Lower leg skin (tissue), 4 donors: ENCODE measurements at regions not wholly inside any gene's neighbourhood (a gene's known extent, or its start where the extent isn't known, plus 50 kb on each side); places are given as distances from the start of the nearest gene placed in this dataset.
A peak's percentile ranks its signal among the peaks of the same experiment; 100 is the strongest.
"Not testable (repeated sequence)": the region's sequence is repeated elsewhere in the genome, so short reads cannot be mapped to it uniquely, and the experiment has no call there.

ENCODE experiments used
- DNase-seq, 2 donors: peaks; one replicate each; pipeline ENCODE4 v3.0.0-alpha.2; 2019; ENCODE audit warnings: low spot score in 2 of 2
- H3K4me3 ChIP-seq: fragments of 200-600 bp; sonication (generic); 2 replicates; pipeline ENCODE4 v1.5.1; 2017; ENCODE audit warnings: mild to moderate bottlenecking, low read depth; ENCODE audit not compliant: poor library complexity, severe bottlenecking
- POLR2A ChIP-seq, 2 donors: fragments of 450-650 bp; IDR thresholded peaks; one replicate each; pipeline ENCODE4 v1.6.1; 2016 to 2017; ENCODE audit warnings: antibody characterized with exemption in 2 of 2, mild to moderate bottlenecking in 1 of 2, moderate library complexity in 1 of 2
- WGBS, 2 donors: methylation state at CpG; one replicate each; pipeline ENCODE4 v1.1.5; 2018; 5-methylcytosine and 5-hydroxymethylcytosine counted together
- intact Hi-C: fragments of 100-400 bp; cut with DNase I; formaldehyde crosslinking; loops from one replicate; pipeline ENCODE4 v1.15.0; 2023; ENCODE audit warnings: low total_unique reads
- TF ChIP-seq, protein P1 (sequence below), 3 donors: fragments of 450-650 bp; IDR thresholded peaks; one replicate each; pipeline ENCODE4 v1.5.1; 2016; ENCODE audit warnings: antibody characterized with exemption in 3 of 3, mild to moderate bottlenecking in 3 of 3, moderate library complexity in 2 of 3

DNA sequence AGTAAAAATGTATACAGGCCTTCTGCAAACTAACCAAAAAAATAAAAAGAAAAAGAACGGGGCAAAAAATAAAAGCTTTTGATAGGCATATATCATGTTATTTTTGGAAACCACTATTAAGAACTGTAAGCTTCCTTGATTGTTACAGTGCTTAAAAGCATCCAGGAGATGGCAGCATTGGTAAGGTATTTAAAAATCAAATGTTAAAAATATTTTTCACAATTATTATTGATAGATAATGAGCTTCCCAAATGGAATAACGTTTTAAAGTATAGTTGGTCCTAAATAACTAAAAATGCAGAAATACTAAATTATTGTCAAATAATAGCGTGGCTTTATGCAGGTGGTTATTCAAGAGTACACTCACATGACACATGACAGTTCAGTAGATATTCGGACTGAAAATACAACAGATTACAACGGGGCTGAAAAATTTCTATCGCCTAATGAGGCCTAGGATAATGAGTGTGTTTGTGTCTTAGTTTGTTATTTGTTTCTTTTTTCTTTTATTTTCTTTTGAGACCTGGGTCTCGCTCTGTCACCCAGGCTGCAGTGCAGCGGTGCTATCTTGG lies 127.2 kb upstream of the ATF7IP start:
- TF ChIP-seq, protein P1, sequence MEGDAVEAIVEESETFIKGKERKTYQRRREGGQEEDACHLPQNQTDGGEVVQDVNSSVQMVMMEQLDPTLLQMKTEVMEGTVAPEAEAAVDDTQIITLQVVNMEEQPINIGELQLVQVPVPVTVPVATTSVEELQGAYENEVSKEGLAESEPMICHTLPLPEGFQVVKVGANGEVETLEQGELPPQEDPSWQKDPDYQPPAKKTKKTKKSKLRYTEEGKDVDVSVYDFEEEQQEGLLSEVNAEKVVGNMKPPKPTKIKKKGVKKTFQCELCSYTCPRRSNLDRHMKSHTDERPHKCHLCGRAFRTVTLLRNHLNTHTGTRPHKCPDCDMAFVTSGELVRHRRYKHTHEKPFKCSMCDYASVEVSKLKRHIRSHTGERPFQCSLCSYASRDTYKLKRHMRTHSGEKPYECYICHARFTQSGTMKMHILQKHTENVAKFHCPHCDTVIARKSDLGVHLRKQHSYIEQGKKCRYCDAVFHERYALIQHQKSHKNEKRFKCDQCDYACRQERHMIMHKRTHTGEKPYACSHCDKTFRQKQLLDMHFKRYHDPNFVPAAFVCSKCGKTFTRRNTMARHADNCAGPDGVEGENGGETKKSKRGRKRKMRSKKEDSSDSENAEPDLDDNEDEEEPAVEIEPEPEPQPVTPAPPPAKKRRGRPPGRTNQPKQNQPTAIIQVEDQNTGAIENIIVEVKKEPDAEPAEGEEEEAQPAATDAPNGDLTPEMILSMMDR (IDR thresholded peaks at IDR 0.05): no peak
- TF ChIP-seq POLR2A (IDR thresholded peaks at IDR 0.05): no peak
- DNase-seq: no peak
- intact Hi-C loops: no loop called here
- WGBS, 2 donors: 56 to 59% methylated on average over 8 of the region's 8 CpGs
- H3K4me3 ChIP-seq: no peak overlapping the region

DNA sequence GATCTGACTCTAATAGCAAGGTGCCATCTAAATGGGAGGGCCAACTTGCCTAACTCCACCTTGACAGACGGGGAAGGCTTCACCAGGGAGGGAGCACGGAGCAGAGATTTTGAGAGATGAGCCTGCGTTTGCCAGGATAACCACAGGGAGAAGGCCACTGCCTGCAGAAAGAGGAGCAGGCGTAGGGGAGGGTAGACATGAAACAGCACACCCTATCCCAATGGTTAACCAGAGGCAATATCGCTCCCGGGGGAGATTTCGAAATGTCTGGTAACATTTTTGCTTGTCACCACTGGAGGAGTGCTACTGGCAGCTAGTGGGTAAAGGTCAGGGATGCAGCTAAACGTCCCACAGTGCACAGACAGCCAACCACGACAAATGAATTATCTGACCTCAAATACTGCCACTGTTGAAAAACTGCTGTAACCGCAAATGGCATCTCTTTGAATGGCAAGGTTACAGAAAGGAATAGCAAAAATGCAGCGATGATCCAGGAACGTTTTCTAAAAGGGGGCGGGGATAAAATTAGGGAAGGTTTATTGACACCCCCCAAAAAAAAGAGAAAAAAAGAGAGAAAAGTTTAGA lies 126.0 kb upstream of the ATF7IP start:
- no peak overlapping the region for H3K4me3 ChIP-seq
- WGBS, 2 donors: 30 to 33% methylated on average over 13 of the region's 13 CpGs
- intact Hi-C loops: no loop called here
- TF ChIP-seq, protein P1 (IDR thresholded peaks at IDR 0.05): peak in 1 of 3 donors; percentile 13
- TF ChIP-seq POLR2A (IDR thresholded peaks at IDR 0.05): no peak
- DNase-seq: no peak

DNA sequence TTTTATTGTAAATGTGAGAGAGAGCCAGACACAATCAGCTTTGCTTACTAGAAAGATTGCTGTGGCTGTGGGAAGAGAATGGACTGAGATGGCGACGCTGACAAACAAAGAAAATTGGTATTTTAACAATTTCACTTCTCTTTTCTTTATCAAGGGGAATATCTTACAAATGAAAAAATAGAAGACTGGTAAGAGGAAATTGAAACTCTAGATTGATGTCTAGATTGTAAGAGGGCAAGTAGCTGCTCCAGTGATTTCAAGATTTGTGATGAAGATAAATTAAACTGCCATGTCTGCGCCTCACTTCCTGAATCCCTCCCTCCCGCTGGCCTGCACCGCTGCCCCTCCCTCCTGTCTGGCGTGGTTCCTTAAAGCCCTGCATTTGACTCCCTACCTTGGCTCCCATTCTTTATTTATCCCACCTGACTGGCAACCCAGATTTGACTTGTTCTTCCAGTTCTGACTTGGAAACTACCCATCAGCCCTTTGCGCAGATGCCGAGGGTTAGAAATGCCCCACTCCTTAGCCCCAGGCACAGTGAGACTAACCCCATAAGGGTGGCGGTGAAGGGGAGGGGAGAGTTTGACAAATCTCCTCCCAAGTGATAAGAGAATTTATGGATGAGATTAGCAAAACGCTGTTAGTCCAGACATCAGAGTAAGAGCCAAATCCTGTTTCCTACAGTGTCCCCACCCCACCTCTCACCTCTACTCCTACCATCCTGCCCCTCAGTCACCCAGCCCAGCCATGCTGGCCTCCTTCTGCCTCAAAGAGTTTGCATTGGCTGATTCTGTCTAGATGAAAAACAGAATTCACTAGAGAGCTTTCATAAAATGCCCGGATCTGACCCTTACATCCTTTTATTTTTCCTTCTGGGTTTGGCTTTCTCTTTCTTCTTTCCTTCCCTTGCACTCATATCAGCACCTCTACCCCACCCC lies 125.3 kb upstream of the ATF7IP start:
- 29 to 31% methylated on average over 11 of the region's 11 CpGs for WGBS, 2 donors
- no peak overlapping the region for H3K4me3 ChIP-seq
- TF ChIP-seq, protein P1 (IDR thresholded peaks at IDR 0.05): no peak
- no peak for TF ChIP-seq POLR2A (IDR thresholded peaks at IDR 0.05)
- no peak for DNase-seq
- intact Hi-C loops: no loop called here

DNA sequence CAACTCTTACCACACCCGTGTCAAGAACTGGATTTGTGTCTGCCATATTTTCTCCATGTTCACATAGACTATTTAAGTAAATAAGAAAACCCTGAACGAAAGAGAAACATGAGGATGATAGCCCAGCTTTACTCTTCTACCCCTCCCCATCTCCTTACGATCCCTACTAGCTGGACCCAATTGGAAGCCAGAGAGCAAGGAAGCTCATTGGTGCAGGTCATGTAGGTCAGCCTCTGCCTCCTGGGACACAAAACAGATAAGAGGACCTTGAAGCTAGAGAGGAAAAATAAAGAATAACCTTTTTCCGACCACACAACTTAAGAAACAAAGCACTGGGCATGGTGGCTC lies 124.6 kb upstream of the ATF7IP start:
- no peak overlapping the region for H3K4me3 ChIP-seq
- TF ChIP-seq, protein P1 (IDR thresholded peaks at IDR 0.05): no peak
- 63 to 78% methylated on average over 4 of the region's 4 CpGs for WGBS, 2 donors
- intact Hi-C loops: no loop called here
- DNase-seq: no peak

DNA sequence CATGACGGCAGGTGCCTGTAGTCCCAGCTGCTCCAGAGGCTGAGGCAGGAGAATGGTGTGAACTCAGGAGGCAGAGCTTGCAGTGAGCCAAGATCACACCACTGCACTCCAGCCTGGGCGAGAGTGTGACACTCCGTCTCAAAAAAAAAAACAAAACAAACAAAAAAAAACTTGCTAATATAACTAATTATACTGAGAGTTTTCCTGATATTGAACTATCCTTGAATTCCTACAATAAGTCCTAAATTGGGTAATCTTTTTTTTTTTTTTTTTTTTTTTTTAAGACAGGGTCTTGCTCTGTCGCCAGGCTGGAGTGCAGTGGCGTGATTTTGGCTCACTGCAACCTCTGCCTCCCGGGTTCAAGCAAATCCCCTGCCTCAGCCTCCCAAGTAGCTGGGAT lies 122.7 kb upstream of the ATF7IP start:
- DNase-seq, intact Hi-C loops, H3K4me3 ChIP-seq: not testable (repeated sequence)
- WGBS, 2 donors: 88 to 93% methylated on average over 6 of the region's 6 CpGs

DNA sequence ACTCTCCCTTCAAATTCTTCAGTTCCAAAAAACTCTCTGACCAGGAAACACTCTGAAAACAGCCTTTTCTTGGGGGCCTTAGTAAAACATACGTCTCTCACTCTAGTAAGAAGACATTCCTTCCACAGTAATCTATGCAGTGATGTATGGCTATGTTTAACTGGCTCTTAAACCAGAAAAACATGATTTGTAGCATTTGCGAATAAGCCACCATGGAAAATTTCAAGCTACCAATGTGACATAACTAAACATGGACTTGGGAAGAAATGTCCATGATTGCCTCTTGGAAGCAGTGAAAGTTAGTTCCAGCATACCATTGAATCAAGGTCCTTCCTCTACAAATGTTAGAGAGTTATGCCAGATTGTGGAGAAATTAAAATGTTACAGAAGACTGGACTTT lies 121.5 kb upstream of the ATF7IP start:
- TF ChIP-seq POLR2A (IDR thresholded peaks at IDR 0.05): no peak
- TF ChIP-seq, protein P1 (IDR thresholded peaks at IDR 0.05): no peak
- intact Hi-C loops: no loop called here
- no peak overlapping the region for H3K4me3 ChIP-seq
- 86 to 90% methylated on average over 2 of the region's 2 CpGs for WGBS, 2 donors
- DNase-seq: no peak
